Loucy (cell line): ENCODE measurements at regions not wholly inside any gene's neighbourhood (a gene's known extent, or its start where the extent isn't known, plus 50 kb on each side); places are given as distances from the start of the nearest gene placed in this dataset.

Experiments
- H2AFZ ChIP-seq: fragments of 200-600 bp; sonication (generic); 2 replicates; pipeline ENCODE4 v1.6.0; 2016; ENCODE audit warnings: antibody characterized with exemption, mild to moderate bottlenecking, low read length, moderate library complexity
- H3F3A ChIP-seq: fragments of 200-600 bp; 2 replicates; pipeline ENCODE4 v1.6.0; 2016; ENCODE audit warnings: antibody characterized with exemption, low read depth, mild to moderate bottlenecking
- H3K27me3 ChIP-seq: fragments of 200-600 bp; sonication (generic); 2 replicates; pipeline ENCODE4 v1.6.1; 2014; ENCODE audit warnings: low read length, mild to moderate bottlenecking; ENCODE audit not compliant: insufficient read depth, poor library complexity, severe bottlenecking
- H3K36me3 ChIP-seq: fragments of 200-600 bp; sonication (generic); 2 replicates; pipeline ENCODE4 v1.6.1; 2016; ENCODE audit warnings: low read length; ENCODE audit not compliant: insufficient read depth
- H3K4me1 ChIP-seq: fragments of 200-600 bp; sonication (generic); 2 replicates; pipeline ENCODE4 v1.5.1; 2014; ENCODE audit warnings: low read length, mild to moderate bottlenecking; ENCODE audit not compliant: insufficient read depth, poor library complexity, severe bottlenecking
- H3K4me2 ChIP-seq: fragments of 200-600 bp; sonication (generic); 2 replicates; pipeline ENCODE4 v1.6.0; 2014; ENCODE audit warnings: antibody characterized with exemption, low read length, low read depth, mild to moderate bottlenecking; ENCODE audit not compliant: poor library complexity, severe bottlenecking
- H3K4me3 ChIP-seq: fragments of 200-600 bp; sonication (generic); 2 replicates; pipeline ENCODE4 v1.5.1; 2014; ENCODE audit warnings: low read length, mild to moderate bottlenecking, mixed read lengths; ENCODE audit not compliant: poor library complexity, severe bottlenecking
- H3K79me2 ChIP-seq: fragments of 200-600 bp; sonication (generic); 2 replicates; pipeline ENCODE4 v1.6.1; 2014; ENCODE audit warnings: low read length; ENCODE audit not compliant: insufficient read depth
- H3K9ac ChIP-seq: fragments of 200-600 bp; sonication (generic); 2 replicates; pipeline ENCODE4 v1.6.0; 2014; ENCODE audit warnings: mild to moderate bottlenecking, low read depth, low read length, moderate library complexity; ENCODE audit not compliant: poor library complexity, severe bottlenecking
- H3K9me2 ChIP-seq: fragments of 200-600 bp; sonication (generic); replicated peaks from 2 replicates; pipeline ENCODE4 v1.6.1; 2016; ENCODE audit warnings: low read depth, low read length, mixed read lengths
- H3K9me3 ChIP-seq: fragments of 200-600 bp; sonication (generic); 2 replicates; pipeline ENCODE4 v1.6.1; 2014; ENCODE audit warnings: mild to moderate bottlenecking, antibody characterized with exemption, low read length, low read depth; ENCODE audit not compliant: insufficient read depth
- H4K20me1 ChIP-seq: fragments of 200-600 bp; sonication (generic); 2 replicates; pipeline ENCODE4 v1.6.0; 2014; ENCODE audit warnings: antibody characterized with exemption, low read length, mild to moderate bottlenecking; ENCODE audit not compliant: insufficient read depth, poor library complexity, severe bottlenecking
- EZH2phosphoT487 ChIP-seq: fragments of 200-600 bp; IDR thresholded peaks from 2 replicates; pipeline ENCODE4 v1.6.1; 2018; ENCODE audit warnings: antibody characterized with exemption, mild to moderate bottlenecking, moderate library complexity, borderline replicate concordance
- TF ChIP-seq, protein P1 (sequence below): fragments of 200-600 bp; sonication (generic); conservative IDR thresholded peaks from 2 replicates; pipeline ENCODE4 v1.5.1; 2014; ENCODE audit warnings: mild to moderate bottlenecking, antibody characterized with exemption, low read length

DNA sequence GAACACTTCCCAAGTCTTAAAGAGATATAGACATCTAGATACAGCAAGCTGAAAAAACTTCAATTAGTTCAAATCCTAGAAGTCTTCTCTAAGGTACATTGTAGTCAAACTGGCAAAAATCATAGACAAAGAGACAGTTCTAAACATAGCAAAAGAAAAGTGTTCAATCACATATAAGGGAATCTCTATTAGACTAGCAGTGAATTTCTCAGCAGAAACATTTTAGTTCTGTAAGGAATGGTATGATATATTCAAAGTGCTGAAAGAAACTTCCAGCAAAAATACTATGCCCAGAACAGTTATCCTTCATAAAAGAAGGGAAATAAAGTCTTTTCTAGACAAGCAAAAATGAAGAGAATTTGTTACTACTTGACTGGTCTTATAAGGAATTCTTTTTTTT lies 186.3 kb upstream of the SYNCRIP start:
- TF ChIP-seq, protein P1, sequence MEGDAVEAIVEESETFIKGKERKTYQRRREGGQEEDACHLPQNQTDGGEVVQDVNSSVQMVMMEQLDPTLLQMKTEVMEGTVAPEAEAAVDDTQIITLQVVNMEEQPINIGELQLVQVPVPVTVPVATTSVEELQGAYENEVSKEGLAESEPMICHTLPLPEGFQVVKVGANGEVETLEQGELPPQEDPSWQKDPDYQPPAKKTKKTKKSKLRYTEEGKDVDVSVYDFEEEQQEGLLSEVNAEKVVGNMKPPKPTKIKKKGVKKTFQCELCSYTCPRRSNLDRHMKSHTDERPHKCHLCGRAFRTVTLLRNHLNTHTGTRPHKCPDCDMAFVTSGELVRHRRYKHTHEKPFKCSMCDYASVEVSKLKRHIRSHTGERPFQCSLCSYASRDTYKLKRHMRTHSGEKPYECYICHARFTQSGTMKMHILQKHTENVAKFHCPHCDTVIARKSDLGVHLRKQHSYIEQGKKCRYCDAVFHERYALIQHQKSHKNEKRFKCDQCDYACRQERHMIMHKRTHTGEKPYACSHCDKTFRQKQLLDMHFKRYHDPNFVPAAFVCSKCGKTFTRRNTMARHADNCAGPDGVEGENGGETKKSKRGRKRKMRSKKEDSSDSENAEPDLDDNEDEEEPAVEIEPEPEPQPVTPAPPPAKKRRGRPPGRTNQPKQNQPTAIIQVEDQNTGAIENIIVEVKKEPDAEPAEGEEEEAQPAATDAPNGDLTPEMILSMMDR: no peak
- no peak for TF ChIP-seq EZH2phosphoT487
- Histone ChIP-seq H3K27me3 (no peaks in the 10 kb centered on the region), H3K4me2 (no peak overlapping the region), H3K9me3 (no peaks in the 10 kb centered on the region; the same call in 1 of the 2 replicates), H2AFZ (no peak overlapping the region), H3K4me3 (no peak overlapping the region), H3K9ac (no peak overlapping the region), H3K36me3 (no peaks in the 10 kb centered on the region), H4K20me1 (no peaks in the 10 kb centered on the region), H3K4me1 (no peaks in the 10 kb centered on the region), H3F3A (no peaks in the 10 kb centered on the region), H3K9me2 (no peaks in the 10 kb centered on the region), H3K79me2 (no peaks in the 10 kb centered on the region)

DNA sequence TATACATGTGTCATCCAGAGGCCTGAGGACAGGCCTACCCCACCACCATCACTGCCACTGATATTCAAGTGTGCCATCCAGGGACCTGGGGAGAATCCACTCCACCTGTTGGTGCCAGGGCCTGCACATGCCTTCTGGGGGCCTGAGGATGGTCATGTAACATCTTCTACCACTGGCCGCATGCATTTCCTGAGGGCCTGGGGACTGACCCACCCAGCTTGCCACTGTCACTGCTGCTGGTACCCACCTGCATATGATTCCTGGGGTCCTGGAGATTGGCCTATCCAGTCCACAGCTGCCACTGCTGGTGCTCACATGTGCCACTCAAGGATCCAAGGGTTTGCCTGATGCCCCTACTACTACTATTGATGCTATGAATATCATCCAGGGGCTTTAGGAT lies 184.3 kb upstream of the SYNCRIP start:
- H3K4me3 ChIP-seq: no peak overlapping the region
- no peak overlapping the region for H3K9ac ChIP-seq
- H3K4me1 ChIP-seq: no peaks in the 10 kb centered on the region
- H3K9me3 ChIP-seq: no peaks in the 10 kb centered on the region; the same call in 1 of the 2 replicates
- H3K9me2 ChIP-seq: no peaks in the 10 kb centered on the region
- H4K20me1 ChIP-seq: no peaks in the 10 kb centered on the region
- no peak overlapping the region for H3K4me2 ChIP-seq
- TF ChIP-seq, protein P1: no peak
- TF ChIP-seq EZH2phosphoT487: no peak
- H2AFZ ChIP-seq: no peak overlapping the region
- H3K36me3 ChIP-seq: no peaks in the 10 kb centered on the region
- no peaks in the 10 kb centered on the region for H3F3A ChIP-seq
- H3K27me3 ChIP-seq: no peaks in the 10 kb centered on the region
- no peaks in the 10 kb centered on the region for H3K79me2 ChIP-seq

DNA sequence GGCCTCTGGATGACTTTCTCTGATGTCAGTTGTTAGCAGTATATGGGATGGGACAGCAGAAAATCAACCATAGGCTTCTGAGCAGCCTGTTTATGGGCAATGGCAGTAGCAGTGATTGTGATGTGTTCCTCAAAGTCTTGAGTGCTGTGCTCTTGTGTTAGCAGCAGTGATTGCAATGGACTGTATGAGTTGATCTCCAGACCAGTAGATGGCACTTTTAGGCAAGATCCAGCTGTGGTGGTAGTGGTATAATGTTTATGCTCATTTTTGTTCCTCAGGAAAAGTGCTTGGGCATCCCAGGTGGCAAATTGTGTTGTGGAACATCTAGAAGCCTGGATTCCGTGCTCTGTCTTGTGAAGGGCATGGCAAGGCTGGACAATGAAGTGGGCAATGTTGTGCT lies 181.6 kb upstream of the SYNCRIP start:
- no peaks in the 10 kb centered on the region for H3K27me3 ChIP-seq
- H4K20me1 ChIP-seq: no peaks in the 10 kb centered on the region
- no peaks in the 10 kb centered on the region for H3F3A ChIP-seq
- no peaks in the 10 kb centered on the region for H3K79me2 ChIP-seq
- TF ChIP-seq, protein P1: peak; percentile 27
- no peak for TF ChIP-seq EZH2phosphoT487
- no peak overlapping the region for H3K4me2 ChIP-seq
- no peak overlapping the region for H3K9ac ChIP-seq
- no peak overlapping the region for H2AFZ ChIP-seq
- H3K36me3 ChIP-seq: no peaks in the 10 kb centered on the region
- H3K4me3 ChIP-seq: no peak overlapping the region
- no peaks in the 10 kb centered on the region for H3K9me2 ChIP-seq
- H3K9me3 ChIP-seq: no peaks in the 10 kb centered on the region; the same call in 1 of the 2 replicates
- H3K4me1 ChIP-seq: no peaks in the 10 kb centered on the region
